ENCODE measurements at regions not wholly inside any gene's neighbourhood (a gene's known extent, or its start where the extent isn't known, plus 50 kb on each side); places are given as distances from the start of the nearest gene placed in this dataset.
"Not testable (repeated sequence)": the region's sequence is repeated elsewhere in the genome, so short reads cannot be mapped to it uniquely, and the experiment has no call there.

DNA sequence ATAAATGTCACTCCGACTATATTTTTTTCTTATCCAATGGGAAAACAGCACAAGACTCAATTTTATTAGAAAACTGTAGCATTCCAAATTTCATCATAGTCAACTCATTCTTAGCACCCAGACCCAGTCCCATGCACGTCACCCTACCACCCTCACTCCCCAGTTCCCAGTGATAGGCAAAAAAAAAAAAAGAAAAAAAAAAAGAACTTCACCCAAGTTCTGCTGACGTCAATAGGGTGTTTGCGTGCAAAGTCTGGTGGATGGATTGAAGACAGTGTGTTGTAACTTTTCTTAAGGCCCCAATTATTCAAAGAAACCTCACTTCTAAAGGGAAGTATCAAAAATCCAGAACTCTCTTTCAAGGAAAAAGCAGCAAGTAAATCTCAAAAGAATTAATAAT is 213.9 kb upstream of the PRDM1 start:
- peaks cover 3% of the 10 kb centered on the region for H3K4me1 Mint-ChIP-seq
- DNase-seq: no peak
- no peaks in the 10 kb centered on the region for H3K36me3 Mint-ChIP-seq
- POLR2A ChIA-PET: no interaction called here
- H3K27me3 Mint-ChIP-seq: peaks cover 30% of the 10 kb centered on the region
- H3K9me3 Mint-ChIP-seq: peaks cover 4% of the 10 kb centered on the region
- no peak overlapping the region for H3K27ac Mint-ChIP-seq
- no peak overlapping the region for H3K4me3 Mint-ChIP-seq
- ATAC-seq (ENCODE audit: low read depth): no peak

- peaks cover 4% of the 10 kb centered on the region for H3K9me3 Mint-ChIP-seq
- peaks cover 3% of the 10 kb centered on the region for H3K4me1 Mint-ChIP-seq
- no peak overlapping the region for H3K4me3 Mint-ChIP-seq
- peaks cover 25% of the 10 kb centered on the region for H3K27me3 Mint-ChIP-seq
- ATAC-seq (ENCODE audit: low read depth) (no peak), DNase-seq (no peak)
- POLR2A ChIA-PET: no interaction called here
- H3K27ac Mint-ChIP-seq: no peak overlapping the region
- H3K36me3 Mint-ChIP-seq: no peaks in the 10 kb centered on the region
These were observed 214.6 kb upstream of the PRDM1 start for GRCh38 chr6:105871542-105871941.

DNA sequence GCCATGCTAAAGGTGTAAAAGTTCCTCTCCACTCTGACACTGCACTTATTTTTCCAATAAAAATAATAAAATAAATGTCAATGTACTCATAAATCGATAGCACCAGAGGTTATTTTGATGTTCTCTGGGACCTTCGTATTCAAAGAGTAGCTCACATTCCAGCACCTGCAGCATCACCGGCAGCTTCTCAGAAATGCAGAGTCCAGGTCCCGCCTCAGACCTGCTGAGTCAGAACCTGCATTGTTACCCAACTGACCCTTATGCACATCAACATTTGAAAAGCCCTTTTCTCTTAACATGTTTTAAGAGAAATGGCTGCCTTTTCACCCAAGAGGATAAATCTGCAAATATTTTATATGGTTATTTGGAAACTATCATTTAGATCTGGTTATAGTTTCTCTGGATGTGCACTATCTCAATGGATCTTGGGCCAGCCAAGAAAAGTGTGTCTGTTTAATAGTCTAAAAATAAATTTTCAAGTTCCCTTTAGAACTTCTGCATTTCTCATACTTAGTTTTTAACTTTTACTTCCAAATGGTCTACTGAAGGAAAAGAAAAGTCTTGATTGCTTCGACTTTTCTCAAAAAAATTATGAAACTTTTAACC is 216.2 kb upstream of the PRDM1 start:
- Mint-ChIP-seq H3K4me3 (no peak overlapping the region), H3K27ac (no peak overlapping the region), H3K36me3 (no peaks in the 10 kb centered on the region), H3K4me1 (peaks cover 3% of the 10 kb centered on the region), H3K27me3 (peaks cover 28% of the 10 kb centered on the region), H3K9me3 (peaks cover 4% of the 10 kb centered on the region)
- ATAC-seq (ENCODE audit: low read depth) (no peak), DNase-seq (no peak)
- POLR2A ChIA-PET: no interaction called here

DNA sequence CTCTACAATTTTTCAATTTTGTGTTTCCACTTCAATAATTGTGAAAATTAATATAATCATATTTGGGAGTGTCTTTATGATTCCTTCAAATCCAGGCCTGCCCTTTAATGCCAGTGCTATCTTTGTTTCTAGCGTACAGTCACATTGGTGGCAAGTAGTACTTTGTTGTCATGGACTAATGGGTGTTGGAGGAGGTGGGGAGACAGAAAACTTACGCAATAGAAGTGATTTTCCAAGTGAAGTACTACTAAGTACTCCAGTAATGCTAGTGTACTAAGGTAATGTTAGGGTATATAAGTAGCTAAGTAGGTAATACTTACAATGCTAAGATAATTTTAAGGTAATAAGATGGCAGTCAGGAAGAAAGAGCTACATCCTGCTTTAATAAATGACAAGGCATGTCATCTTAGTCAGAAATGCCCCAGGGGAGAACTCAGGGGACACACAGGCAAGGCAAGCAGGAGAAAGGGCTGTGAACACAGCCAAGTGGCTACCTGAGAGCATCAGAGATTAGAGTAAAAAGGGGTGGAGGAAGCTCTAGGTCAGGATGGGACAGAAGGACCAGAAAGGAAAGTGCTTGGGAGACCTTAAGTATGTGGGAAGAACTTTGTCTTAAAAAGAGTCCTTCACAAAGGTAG is 217.2 kb upstream of the PRDM1 start:
- H3K4me3 Mint-ChIP-seq: no peak overlapping the region
- POLR2A ChIA-PET: no interaction called here
- no peak overlapping the region for H3K27ac Mint-ChIP-seq
- peaks cover 4% of the 10 kb centered on the region for H3K9me3 Mint-ChIP-seq
- no peaks in the 10 kb centered on the region for H3K36me3 Mint-ChIP-seq
- ATAC-seq (ENCODE audit: low read depth) (no peak), DNase-seq (no peak)
- peaks cover 3% of the 10 kb centered on the region for H3K4me1 Mint-ChIP-seq
- H3K27me3 Mint-ChIP-seq: peaks cover 37% of the 10 kb centered on the region

DNA sequence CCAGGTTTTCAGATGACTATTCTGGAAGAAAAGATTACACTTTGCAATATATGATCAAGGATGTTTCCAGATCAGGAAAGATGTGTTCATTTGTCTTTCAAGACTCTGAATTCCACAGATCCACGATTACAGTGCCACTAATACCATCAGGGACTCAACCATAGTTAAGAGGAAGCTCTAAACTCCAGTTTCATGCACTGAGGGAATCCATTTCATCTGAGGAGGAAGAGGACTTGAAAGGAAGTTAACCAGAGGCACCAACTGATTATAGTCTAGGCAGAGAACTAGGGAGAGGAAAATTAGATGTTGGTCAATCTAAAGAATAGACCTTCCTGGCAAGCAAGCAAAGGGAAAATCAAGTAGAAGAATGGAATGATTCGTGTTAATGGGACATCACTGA is 218.3 kb upstream of the PRDM1 start:
- no peaks in the 10 kb centered on the region for H3K36me3 Mint-ChIP-seq
- no peak overlapping the region for H3K4me3 Mint-ChIP-seq
- H3K27me3 Mint-ChIP-seq: peaks cover 43% of the 10 kb centered on the region
- no peak overlapping the region for H3K27ac Mint-ChIP-seq
- DNase-seq (no peak), ATAC-seq (ENCODE audit: low read depth) (no peak)
- H3K4me1 Mint-ChIP-seq: peaks cover 3% of the 10 kb centered on the region
- peaks cover 4% of the 10 kb centered on the region for H3K9me3 Mint-ChIP-seq
- POLR2A ChIA-PET: no interaction called here

- Mint-ChIP-seq H3K9me3 (peaks cover 4% of the 10 kb centered on the region), H3K27me3 (peaks cover 44% of the 10 kb centered on the region), H3K36me3 (no peaks in the 10 kb centered on the region), H3K4me1 (peaks cover 3% of the 10 kb centered on the region), H3K27ac (no peak overlapping the region), H3K4me3 (no peak overlapping the region)
- POLR2A ChIA-PET: no interaction called here
- no peak for ATAC-seq (ENCODE audit: low read depth)
- no peak for DNase-seq
These were observed 218.9 kb upstream of the PRDM1 start for GRCh38 chr6:105867277-105867676.

- no peaks in the 10 kb centered on the region for H3K36me3 Mint-ChIP-seq
- DNase-seq (no peak), ATAC-seq (ENCODE audit: low read depth) (no peak)
- POLR2A ChIA-PET: no interaction called here
- no peak overlapping the region for H3K4me3 Mint-ChIP-seq
- peaks cover 31% of the 10 kb centered on the region for H3K27me3 Mint-ChIP-seq
- H3K4me1 Mint-ChIP-seq: no peaks in the 10 kb centered on the region
- H3K9me3 Mint-ChIP-seq: peaks cover 9% of the 10 kb centered on the region
- H3K27ac Mint-ChIP-seq: no peak overlapping the region
These were observed 223.1 kb upstream of the PRDM1 start for GRCh38 chr6:105862936-105863607.

- H3K36me3 Mint-ChIP-seq; H3K27ac Mint-ChIP-seq; H3K4me1 Mint-ChIP-seq; H3K9me3 Mint-ChIP-seq; H3K4me3 Mint-ChIP-seq; POLR2A ChIA-PET; ATAC-seq (ENCODE audit: low read depth); DNase-seq: not testable (repeated sequence)
- H3K27me3 Mint-ChIP-seq: peaks cover 29% of the 10 kb centered on the region
These were observed 225.2 kb upstream of the PRDM1 start for GRCh38 chr6:105860927-105861326.

DNA sequence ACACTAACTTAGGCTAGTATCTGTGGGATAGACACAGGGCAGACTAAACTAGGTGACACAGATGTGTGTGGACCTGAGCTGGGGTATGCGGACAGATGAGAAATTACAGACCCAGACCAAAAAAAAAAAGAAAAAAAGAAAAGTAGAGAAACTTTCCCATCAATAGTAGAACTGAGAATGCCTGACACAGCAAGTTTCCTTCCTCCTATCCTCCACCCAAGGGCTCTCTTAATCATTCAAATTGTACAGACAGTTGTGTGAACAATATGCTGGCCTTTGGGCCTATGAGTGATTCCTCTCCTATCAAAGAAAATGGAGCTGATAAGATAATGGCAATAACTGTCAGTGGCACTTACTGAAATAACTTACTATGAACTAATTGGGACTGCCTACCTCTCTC is 226.7 kb upstream of the PRDM1 start:
- DNase-seq: no peak
- POLR2A ChIA-PET: no interaction called here
- H3K27me3 Mint-ChIP-seq: peaks cover 18% of the 10 kb centered on the region
- ATAC-seq (ENCODE audit: low read depth): no peak
- no peaks in the 10 kb centered on the region for H3K36me3 Mint-ChIP-seq
- no peak overlapping the region for H3K27ac Mint-ChIP-seq
- H3K9me3 Mint-ChIP-seq: peaks cover 6% of the 10 kb centered on the region
- no peak overlapping the region for H3K4me3 Mint-ChIP-seq
- H3K4me1 Mint-ChIP-seq: no peaks in the 10 kb centered on the region

GRCh38 chr6:105858639-105859038 is 227.5 kb upstream of the PRDM1 start:
- POLR2A ChIA-PET; ATAC-seq (ENCODE audit: low read depth); H3K9me3 Mint-ChIP-seq; H3K36me3 Mint-ChIP-seq; H3K4me3 Mint-ChIP-seq; H3K4me1 Mint-ChIP-seq; H3K27ac Mint-ChIP-seq; DNase-seq: not testable (repeated sequence)
- peaks cover 11% of the 10 kb centered on the region for H3K27me3 Mint-ChIP-seq

GRCh38 chr6:105855433-105855832 is 230.7 kb upstream of the PRDM1 start:
- H3K9me3 Mint-ChIP-seq: peaks cover 7% of the 10 kb centered on the region
- ATAC-seq (ENCODE audit: low read depth): no peak
- peaks cover 2% of the 10 kb centered on the region for H3K27me3 Mint-ChIP-seq
- no peak overlapping the region for H3K4me3 Mint-ChIP-seq
- DNase-seq: no peak
- H3K36me3 Mint-ChIP-seq: no peaks in the 10 kb centered on the region
- POLR2A ChIA-PET: no interaction called here
- H3K4me1 Mint-ChIP-seq: no peaks in the 10 kb centered on the region
- H3K27ac Mint-ChIP-seq: no peak overlapping the region

GRCh38 chr6:105853979-105854378 is 232.2 kb upstream of the PRDM1 start:
- H3K4me3 Mint-ChIP-seq; H3K27ac Mint-ChIP-seq; H3K36me3 Mint-ChIP-seq; H3K9me3 Mint-ChIP-seq; H3K4me1 Mint-ChIP-seq; POLR2A ChIA-PET; H3K27me3 Mint-ChIP-seq; ATAC-seq (ENCODE audit: low read depth); DNase-seq: not testable (repeated sequence)

- no peaks in the 10 kb centered on the region for H3K4me1 Mint-ChIP-seq
- POLR2A ChIA-PET: no interaction called here
- ATAC-seq (ENCODE audit: low read depth) (no peak), DNase-seq (no peak)
- peaks cover 3% of the 10 kb centered on the region for H3K27me3 Mint-ChIP-seq
- H3K27ac Mint-ChIP-seq: no peak overlapping the region
- H3K4me3 Mint-ChIP-seq: no peak overlapping the region
- H3K36me3 Mint-ChIP-seq: no peaks in the 10 kb centered on the region
- H3K9me3 Mint-ChIP-seq: peaks cover 1% of the 10 kb centered on the region
These were observed 234.5 kb upstream of the PRDM1 start for GRCh38 chr6:105851606-105852005.

- H3K36me3 Mint-ChIP-seq: no peaks in the 10 kb centered on the region
- H3K4me3 Mint-ChIP-seq: no peak overlapping the region
- DNase-seq (no peak), ATAC-seq (ENCODE audit: low read depth) (no peak)
- H3K27ac Mint-ChIP-seq: no peak overlapping the region
- H3K9me3 Mint-ChIP-seq: peaks cover 1% of the 10 kb centered on the region
- POLR2A ChIA-PET: no interaction called here
- H3K4me1 Mint-ChIP-seq: no peaks in the 10 kb centered on the region
- peaks cover 3% of the 10 kb centered on the region for H3K27me3 Mint-ChIP-seq
These were observed 235.0 kb upstream of the PRDM1 start for GRCh38 chr6:105851113-105851580.
